NCI-H510A (cell line): ENCODE measurements at regions not wholly inside any gene's neighbourhood (a gene's known extent, or its start where the extent isn't known, plus 50 kb on each side); places are given as distances from the start of the nearest gene placed in this dataset.
"Not testable (repeated sequence)": the region's sequence is repeated elsewhere in the genome, so short reads cannot be mapped to it uniquely, and the experiment has no call there.

Source experiments
- DNase-seq: peaks from one replicate; lab custom pipeline; 2025; lab: John Stamatoyannopoulos, UW

GRCh38 chr2:76257802-76258201, 547.1 kb upstream of the GCFC2 start:
- DNase-seq, result no peak

GRCh38 chr2:76256458-76257088, 545.9 kb upstream of the GCFC2 start:
- no peak for DNase-seq

- DNase-seq, result no peak
Observed at GRCh38 chr2:76252704-76253103, 542.0 kb upstream of the GCFC2 start.

DNA sequence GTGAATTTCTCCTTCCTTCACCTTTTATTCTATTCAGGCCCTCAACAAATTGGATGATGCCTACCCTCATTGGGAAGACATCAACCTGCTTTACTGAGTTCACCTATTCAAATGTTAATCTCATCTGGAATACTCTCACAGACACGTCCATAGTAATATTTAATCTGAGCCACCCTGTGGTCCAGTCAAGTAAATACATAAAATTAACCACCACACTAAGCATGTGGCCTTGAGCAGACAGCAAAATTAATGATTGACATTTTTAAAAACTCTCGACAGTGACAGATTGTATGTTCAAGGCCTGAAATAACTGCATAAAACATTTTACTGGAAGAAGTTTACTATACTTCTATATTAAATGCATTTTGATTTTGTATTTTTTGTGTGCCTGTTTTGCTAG, 540.6 kb upstream of the GCFC2 start:
- no peak for DNase-seq

- no peak for DNase-seq
Observed at GRCh38 chr2:76247006-76247405, 536.3 kb upstream of the GCFC2 start.

DNA sequence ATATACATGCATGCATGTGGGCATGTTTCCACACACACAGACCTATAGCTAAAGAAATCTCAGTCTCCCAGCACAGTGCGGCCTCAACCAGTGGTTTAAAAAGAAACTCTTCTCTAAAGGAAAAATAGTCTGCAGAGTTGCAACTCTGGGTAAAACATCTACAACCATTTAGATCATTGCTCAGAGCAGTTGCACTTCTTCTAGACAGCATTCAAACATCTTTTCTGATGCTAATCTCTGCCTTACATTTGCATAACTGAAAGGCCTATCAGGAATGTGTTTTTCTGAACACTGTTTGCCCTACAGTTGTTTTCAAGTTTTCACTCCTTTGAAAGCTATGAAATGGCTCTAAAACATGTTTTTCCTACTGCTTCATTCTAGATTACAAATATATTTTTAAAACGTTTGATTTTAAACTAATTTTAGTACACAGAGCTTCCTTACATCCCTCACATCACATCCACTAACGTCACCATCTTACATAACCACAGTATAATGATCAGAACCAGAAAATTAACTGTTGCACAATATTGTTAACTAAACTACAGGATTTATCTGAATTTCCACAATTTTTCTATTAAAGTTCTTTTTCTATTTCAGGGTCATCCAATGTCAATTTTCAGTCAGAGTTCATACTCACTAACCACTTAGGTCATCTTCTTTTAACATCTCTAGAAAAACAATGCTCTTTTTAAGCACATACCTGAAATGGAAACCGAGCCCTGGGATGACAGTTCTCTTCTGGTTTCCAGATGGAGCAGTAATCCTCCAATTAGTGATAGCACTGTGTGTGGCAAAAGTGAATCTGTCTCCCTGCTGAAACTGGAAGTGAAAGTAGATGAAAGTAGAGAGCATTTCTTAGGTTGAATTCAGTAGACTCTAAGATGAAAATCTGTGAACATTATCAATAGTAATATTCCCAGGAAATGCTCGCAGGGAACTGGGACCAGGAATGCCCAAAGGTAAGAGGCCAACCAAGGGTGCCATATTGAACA, 501.6 kb upstream of the GCFC2 start:
- no peak for DNase-seq

DNA sequence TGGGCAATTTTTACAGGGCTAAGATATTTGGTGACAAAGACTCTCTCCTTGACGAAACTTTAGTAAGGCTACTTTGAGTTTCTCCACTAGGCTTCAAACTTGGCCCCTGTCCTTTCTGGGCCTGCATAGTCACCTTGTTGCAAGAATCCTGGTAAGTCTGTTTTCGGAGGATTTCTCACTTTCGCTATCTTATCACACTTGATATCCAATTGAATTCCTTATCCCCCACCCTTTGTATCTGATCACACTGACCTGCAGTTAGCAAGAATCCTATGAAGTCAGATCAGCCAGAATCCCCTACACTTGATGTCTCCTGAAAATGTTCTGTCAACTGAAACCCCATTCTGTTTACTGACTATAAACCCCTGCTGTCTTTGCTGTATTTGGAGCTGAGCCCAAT, 499.8 kb upstream of the GCFC2 start:
- no peak for DNase-seq

DNA sequence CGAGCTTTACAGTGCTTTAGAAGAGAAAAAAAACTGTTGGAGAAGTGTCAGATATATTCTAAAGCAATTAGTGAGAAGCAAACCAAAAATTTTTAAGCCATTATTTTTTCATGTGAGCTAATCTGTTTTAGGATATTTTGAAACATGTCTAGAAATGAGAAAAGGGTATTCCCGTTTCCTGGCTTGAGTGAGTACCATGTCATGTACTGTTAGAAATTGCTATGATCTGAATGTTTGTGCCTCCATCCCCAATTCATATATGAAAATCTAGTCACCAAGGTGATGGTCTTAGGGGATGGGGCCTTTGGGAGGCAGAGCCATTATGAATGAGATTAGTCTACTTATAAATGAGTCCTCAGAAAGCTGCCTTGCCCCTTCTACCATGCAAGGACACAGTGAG, 493.3 kb upstream of the GCFC2 start:
- DNase-seq, result no peak

DNA sequence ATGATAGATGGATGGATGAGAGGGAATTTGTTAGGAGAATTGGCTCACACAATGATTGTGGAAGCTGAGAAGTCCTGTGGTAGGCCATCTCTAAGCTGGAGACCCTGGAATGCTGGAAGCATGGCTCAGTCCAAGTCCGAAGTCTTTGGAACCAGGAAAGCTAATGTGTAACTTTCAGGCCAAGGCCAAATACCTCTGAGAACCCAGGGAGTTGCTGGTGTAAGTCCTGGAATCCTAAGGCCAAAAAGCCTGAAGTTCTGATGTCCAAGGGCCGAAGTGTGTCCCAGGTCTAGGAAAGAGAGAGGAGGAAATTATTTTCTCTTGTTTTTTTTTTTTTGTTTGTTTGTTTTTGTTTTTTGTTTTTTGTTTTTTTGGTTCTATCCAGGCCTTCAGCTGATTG, 492.2 kb upstream of the GCFC2 start:
- no peak for DNase-seq

DNA sequence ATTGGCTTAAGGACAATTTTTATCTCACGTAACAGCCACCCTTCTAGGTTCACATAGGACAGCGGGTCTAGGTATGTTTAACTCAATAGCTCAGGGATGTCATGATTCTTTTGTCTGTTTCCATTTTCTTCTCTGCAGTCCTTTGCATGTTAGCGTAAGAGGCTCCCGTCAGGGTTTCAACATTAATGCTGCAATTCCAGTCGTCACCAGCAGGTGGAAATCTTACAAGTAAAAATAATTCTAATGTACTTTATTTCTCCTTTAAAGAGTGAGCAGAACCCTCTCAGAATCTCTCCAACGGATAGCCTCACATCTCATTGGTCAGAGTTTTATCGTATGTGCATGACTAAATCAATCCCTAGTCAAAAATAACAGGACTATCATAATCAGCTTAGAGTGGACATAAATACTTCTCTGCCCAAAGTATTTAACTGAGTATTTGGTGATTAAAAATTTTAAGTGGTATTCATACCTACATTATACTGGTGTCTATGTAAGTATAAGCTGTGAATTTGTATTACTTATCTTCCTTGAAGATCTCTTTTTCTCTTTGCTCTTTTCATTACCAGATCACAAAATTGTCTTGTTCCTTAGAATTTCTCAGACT, 487.2 kb upstream of the GCFC2 start:
- DNase-seq, result peak; percentile 14

GRCh38 chr2:76197428-76197827, 486.7 kb upstream of the GCFC2 start:
- DNase-seq, result no peak

DNA sequence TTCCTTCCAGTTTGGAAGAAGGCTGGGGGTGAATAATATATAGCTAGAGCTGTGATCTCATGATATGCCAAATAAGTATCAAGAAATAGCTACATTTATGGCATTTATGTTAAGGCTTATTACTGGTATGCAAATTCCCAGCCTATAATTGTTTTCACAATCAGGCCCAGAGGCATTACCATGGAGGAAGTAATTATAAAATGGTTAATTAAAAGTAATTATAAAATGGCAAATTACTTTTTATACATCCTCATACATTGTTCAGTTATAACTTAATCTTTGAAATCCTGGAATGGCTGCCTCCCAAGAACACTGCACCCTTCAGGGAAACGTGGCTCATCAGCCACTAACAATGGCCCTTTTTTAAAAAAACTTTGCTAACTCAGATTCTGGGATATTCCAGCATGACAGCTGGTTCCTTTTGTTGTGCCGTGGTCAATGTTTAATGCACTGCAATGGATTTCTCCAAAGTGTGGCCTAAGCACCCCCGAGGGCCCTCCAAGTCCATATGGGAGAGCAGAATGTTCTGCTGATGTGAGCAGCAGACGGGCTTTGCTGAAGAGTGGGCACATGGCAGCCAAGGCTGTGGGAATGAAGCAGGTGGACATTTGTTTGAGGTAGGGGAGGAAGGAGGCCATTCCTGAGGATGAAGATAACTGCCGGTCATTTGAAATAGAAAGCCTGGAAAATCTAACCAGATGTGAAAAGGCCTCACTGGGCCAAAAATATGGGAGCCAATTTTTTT, 483.5 kb upstream of the GCFC2 start:
- DNase-seq, result no peak

- DNase-seq, result no peak
Observed at GRCh38 chr2:76193089-76193488, 482.4 kb upstream of the GCFC2 start.

GRCh38 chr2:76188334-76189008, 477.8 kb upstream of the GCFC2 start:
- no peak for DNase-seq

- DNase-seq, result no peak
Observed at GRCh38 chr2:76187415-76187814, 476.7 kb upstream of the GCFC2 start.

DNA sequence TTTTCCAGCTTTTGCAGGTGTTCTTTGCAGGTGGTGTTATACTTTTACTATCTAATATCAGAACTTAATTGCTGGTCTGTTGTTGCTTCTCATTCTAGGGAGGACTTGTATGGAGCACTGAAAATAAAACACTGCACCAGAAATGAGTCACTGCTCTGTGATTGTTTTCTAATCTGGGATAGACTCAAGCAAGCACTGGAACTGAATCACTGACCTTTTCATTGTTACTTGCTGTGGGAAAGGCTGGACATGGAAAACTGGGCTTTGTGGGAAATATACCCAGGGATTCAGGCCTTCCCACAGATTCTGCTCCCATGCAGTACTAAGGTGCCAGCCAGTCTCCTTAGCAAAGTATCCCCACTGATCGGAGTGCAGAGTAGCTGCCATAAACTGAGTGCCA, 470.0 kb upstream of the GCFC2 start:
- no peak for DNase-seq

DNA sequence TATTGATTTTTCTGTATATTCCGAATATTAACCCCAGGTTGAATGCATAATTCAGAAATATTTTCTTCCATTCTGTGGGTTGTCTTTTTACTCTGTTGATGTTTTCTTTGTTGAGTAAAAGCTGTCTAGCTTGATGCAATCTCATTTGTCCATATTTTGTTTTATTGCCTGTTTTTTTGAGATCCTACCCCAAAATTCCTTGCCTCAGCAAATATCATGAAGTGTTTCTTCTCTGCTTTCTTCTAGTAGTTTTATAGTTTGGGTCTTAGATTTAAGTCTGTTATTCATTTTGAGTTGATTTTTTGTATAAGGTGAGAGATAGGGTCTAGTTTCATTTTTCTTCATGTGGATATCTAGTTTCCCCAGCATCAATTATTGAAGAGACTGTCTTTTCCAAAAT, 467.9 kb upstream of the GCFC2 start:
- DNase-seq, result no peak

- no peak for DNase-seq
Observed at GRCh38 chr2:76175295-76175694, 464.6 kb upstream of the GCFC2 start.

- DNase-seq, result no peak
Observed at GRCh38 chr2:76174505-76174904, 463.8 kb upstream of the GCFC2 start.

- DNase-seq, result not testable (repeated sequence)
Observed at GRCh38 chr2:76173206-76173605, 462.5 kb upstream of the GCFC2 start.

DNA sequence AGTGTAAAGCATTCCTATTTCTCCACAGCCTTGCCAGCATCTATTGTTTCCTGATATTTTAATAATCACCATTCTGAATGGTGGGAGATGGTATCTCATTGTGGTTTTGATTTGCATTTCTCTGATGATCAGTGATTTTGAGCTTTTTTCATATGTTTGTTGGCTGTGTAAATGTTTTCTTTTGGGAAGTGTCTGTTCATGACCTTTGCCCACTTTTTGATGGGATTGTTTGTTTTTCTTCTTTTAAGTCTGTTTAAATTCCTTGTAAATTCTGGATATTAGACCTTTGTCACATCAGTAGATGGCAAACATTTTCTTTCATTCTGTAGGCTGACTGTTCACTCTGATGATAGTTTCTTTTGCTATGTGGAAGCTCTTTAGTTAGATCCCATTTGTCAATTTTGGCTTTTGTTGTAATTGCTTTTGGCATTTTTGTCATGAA, 461.5 kb upstream of the GCFC2 start:
- not testable (repeated sequence) for DNase-seq

DNA sequence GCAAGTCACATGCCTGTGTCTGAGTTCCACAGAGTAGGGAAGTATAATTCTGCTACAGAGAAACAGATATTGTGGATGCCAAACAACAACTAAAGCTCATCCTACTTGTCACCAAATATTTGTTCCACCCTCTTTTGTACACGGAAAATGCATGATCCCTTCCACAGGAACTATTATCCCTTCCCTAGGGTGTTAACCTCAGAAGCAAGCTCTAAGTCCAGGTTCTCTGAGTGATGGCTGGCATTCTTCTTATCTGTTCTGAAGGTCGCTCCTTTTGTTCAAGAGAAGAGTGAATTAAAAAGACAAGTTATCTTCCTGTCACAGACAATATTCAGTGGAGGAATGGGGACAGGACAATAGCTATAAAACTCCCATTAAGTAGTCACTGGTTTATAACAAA, 460.1 kb upstream of the GCFC2 start:
- DNase-seq, result no peak
